Keratinocyte (primary cell): ENCODE measurements at regions not wholly inside any gene's neighbourhood (a gene's known extent, or its start where the extent isn't known, plus 50 kb on each side); places are given as distances from the start of the nearest gene placed in this dataset.

Source experiments
- DNase-seq: peaks from one replicate; pipeline ENCODE4 v3.0.0-alpha.2; 2011; ENCODE audit warnings: low read depth, missing footprints, low spot score
- FAIRE-seq: peaks from 2 replicates; lab custom pipeline; 2011; peaks lifted over from hg19 to GRCh38; lab: Jason Lieb, UNC
- H2AFZ ChIP-seq: 2 replicates; pipeline ENCODE4 v1.6.0; 2012; ENCODE audit warnings: low read length, control low read depth, inconsistent platforms; ENCODE audit not compliant: control insufficient read depth
- H3K27ac ChIP-seq: 2 replicates; pipeline ENCODE4 v1.5.1; 2011; ENCODE audit warnings: low read length; ENCODE audit not compliant: control insufficient read depth, insufficient read depth
- H3K27me3 ChIP-seq: 3 replicates; pipeline ENCODE4 v1.6.0; 2011; ENCODE audit warnings: low read length; ENCODE audit not compliant: control insufficient read depth, insufficient read depth; ENCODE audit errors: extremely low read depth
- H3K36me3 ChIP-seq, 2 experiments: 2 replicates in 1 of 2; 3 replicates in 1 of 2; pipeline ENCODE4 v1.5.1; 2011; ENCODE audit warnings: low read length in 2 of 2, mild to moderate bottlenecking in 1 of 2; ENCODE audit not compliant: control insufficient read depth in 2 of 2, insufficient read depth in 2 of 2; ENCODE audit errors: extremely low read depth in 1 of 2
- H3K4me1 ChIP-seq: 3 replicates; pipeline ENCODE4 v1.5.1; 2011; ENCODE audit warnings: low read length; ENCODE audit not compliant: control insufficient read depth, insufficient read depth; ENCODE audit errors: extremely low read depth
- H3K4me2 ChIP-seq: 3 replicates; pipeline ENCODE4 v1.6.0; 2011; ENCODE audit warnings: low read depth, low read length; ENCODE audit not compliant: control insufficient read depth, insufficient read depth; ENCODE audit errors: extremely low read depth
- H3K4me3 ChIP-seq, 3 experiments: fragments of 200-600 bp in 1 of 3; sonication (generic) in 1 of 3; 2 replicates in 2 of 3; 3 replicates in 1 of 3; pipeline ENCODE4 v1.5.1; 2011 to 2016; ENCODE audit warnings: low read length in 3 of 3, mild to moderate bottlenecking in 3 of 3, control low read depth in 2 of 3, inconsistent platforms in 1 of 3, low read depth in 1 of 3, mixed read lengths in 1 of 3, mixed run types in 1 of 3, moderate library complexity in 1 of 3; ENCODE audit not compliant: control insufficient read depth in 2 of 3, insufficient read depth in 2 of 3; ENCODE audit errors: extremely low read depth in 1 of 3
- H3K79me2 ChIP-seq: 2 replicates; pipeline ENCODE4 v1.6.0; 2012; ENCODE audit warnings: low read length; ENCODE audit not compliant: control insufficient read depth, insufficient read depth
- H3K9ac ChIP-seq: 3 replicates; pipeline ENCODE4 v1.6.0; 2011; ENCODE audit warnings: low read length; ENCODE audit not compliant: control insufficient read depth, insufficient read depth; ENCODE audit errors: extremely low read depth
- H3K9me1 ChIP-seq: 3 replicates; pipeline ENCODE4 v1.6.0; 2011; ENCODE audit warnings: low read length; ENCODE audit not compliant: control insufficient read depth, insufficient read depth; ENCODE audit errors: extremely low read depth
- H3K9me3 ChIP-seq: 2 replicates; pipeline ENCODE4 v1.5.1; 2012; ENCODE audit warnings: low read depth, low read length; ENCODE audit not compliant: control insufficient read depth
- H4K20me1 ChIP-seq: 3 replicates; pipeline ENCODE4 v1.6.0; 2011; ENCODE audit warnings: low read length; ENCODE audit not compliant: control insufficient read depth, insufficient read depth; ENCODE audit errors: extremely low read depth
- CTCF ChIP-seq, 3 experiments: IDR thresholded peaks in 1 of 3; conservative IDR thresholded peaks in 1 of 3; optimal IDR thresholded peaks in 1 of 3; 2 replicates in 2 of 3; 3 replicates in 1 of 3; pipeline versions ENCODE3 to v1.5.1; 2011; ENCODE audit warnings: low read length in 3 of 3, mild to moderate bottlenecking in 3 of 3, moderate library complexity in 2 of 3, control low read depth in 1 of 3, inconsistent platforms in 1 of 3; ENCODE audit not compliant: insufficient read depth in 2 of 3; ENCODE audit errors: extremely low read depth in 1 of 3
- EZH2 ChIP-seq: IDR thresholded peaks from one replicate; pipeline ENCODE4 v1.6.1; 2012; ENCODE audit warnings: inconsistent platforms, mild to moderate bottlenecking, low read length, moderate library complexity
- dilution Hi-C: fragments of 300-500 bp; cut with MboI; formaldehyde crosslinking; loops from one replicate; pipeline ENCODE4 v1.7.0; 2020; ENCODE audit warnings: low sequenced_read_pairs; ENCODE audit not compliant: extremely low pct_ligation_motif_present

DNA sequence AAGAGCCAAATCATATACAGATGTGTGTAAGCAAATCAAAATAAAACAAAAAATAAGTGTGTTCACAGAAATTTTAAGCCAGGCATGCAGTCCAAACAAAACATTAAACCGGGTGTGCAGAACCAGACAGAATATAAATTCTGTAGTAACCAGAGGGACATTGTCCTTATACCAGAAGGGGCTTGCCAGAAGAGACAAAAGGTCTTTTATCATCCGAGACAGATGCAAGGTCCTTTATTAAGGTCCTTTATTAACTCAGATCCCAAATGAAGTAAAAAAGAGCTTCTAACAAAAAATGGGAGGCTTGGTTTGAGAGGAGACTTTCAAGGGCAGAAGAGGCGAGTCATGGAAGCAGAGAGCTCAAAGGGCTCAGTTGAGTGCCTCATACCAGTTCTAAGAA is 59.2 kb downstream of the RGS12 start:
- H3K9ac ChIP-seq: no peak overlapping the region
- dilution Hi-C loops: no loop called here
- H3K27me3 ChIP-seq: no peaks in the 10 kb centered on the region
- no peak overlapping the region for H2AFZ ChIP-seq
- H3K9me3 ChIP-seq: no peaks in the 10 kb centered on the region
- H3K4me1 ChIP-seq: peaks cover 7% of the 10 kb centered on the region
- no peak for TF ChIP-seq EZH2
- no peak for TF ChIP-seq CTCF (optimal IDR thresholded peaks at IDR 0.05 in 1 of 3, IDR thresholded peaks at IDR 0.05 in 1 of 3, conservative IDR thresholded peaks at IDR 0.05 in 1 of 3; ENCODE audit: extremely low read depth in 1 of 3, insufficient read depth in 2 of 3, low read length in 3 of 3)
- H3K36me3 ChIP-seq: no peaks in the 10 kb centered on the region
- H3K4me2 ChIP-seq: no peak overlapping the region
- FAIRE-seq (no peak), DNase-seq (no peak)
- H3K9me1 ChIP-seq: no peaks in the 10 kb centered on the region
- no peak overlapping the region for H3K4me3 ChIP-seq
- H3K79me2 ChIP-seq: no peaks in the 10 kb centered on the region
- H3K27ac ChIP-seq: no peak overlapping the region
- H4K20me1 ChIP-seq: no peaks in the 10 kb centered on the region

- no peak overlapping the region for H3K4me3 ChIP-seq
- H3K27me3 ChIP-seq: no peaks in the 10 kb centered on the region
- H3K36me3 ChIP-seq: no peaks in the 10 kb centered on the region
- no peak for DNase-seq
- H3K79me2 ChIP-seq: no peaks in the 10 kb centered on the region
- no peak overlapping the region for H3K4me2 ChIP-seq
- no peaks in the 10 kb centered on the region for H3K9me1 ChIP-seq
- no peak overlapping the region for H2AFZ ChIP-seq
- H3K9ac ChIP-seq: no peak overlapping the region
- dilution Hi-C loops: no loop called here
- H3K27ac ChIP-seq: no peak overlapping the region
- FAIRE-seq: no peak
- no peaks in the 10 kb centered on the region for H4K20me1 ChIP-seq
- no peak for TF ChIP-seq EZH2
- no peaks in the 10 kb centered on the region for H3K9me3 ChIP-seq
- peaks cover 7% of the 10 kb centered on the region for H3K4me1 ChIP-seq
Observed at GRCh38 chr4:3352505-3352904, 59.7 kb downstream of the RGS12 start.

DNA sequence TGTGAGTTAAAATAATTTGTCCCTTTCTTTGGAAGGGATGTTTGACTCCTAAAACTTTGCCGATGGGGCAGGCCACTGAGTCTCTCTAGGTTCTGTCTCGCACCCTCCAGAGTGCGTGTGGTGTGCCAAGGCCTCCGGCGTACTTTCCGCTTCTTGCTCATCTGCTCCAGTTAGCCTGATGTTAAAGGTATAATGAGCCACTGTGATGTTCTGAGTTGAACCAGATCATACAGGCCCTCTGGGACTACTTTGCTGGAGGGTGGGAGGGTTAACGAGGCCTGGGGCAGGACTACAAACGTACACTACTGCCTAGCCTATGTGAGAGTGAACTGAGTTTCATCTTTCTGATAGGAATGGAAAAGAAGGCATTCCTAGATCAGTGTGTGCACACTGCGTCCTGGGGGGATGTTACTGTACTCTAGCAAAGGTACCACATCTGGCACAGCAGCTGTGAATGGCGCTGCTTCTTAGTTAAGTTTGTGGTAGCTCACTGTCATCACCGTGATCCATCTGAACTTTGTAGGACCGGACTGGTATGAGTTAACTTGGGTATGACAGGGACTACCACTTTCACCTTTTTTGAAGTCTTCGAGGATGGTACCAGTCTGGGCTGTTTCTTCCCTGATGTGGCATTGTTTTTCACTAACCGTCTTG is 60.2 kb downstream of the RGS12 start:
- H3K4me2 ChIP-seq: no peak overlapping the region
- H3K27me3 ChIP-seq: no peaks in the 10 kb centered on the region
- dilution Hi-C loops: no loop called here
- H4K20me1 ChIP-seq: no peaks in the 10 kb centered on the region
- H3K9ac ChIP-seq: no peak overlapping the region
- H3K4me1 ChIP-seq: peaks cover 7% of the 10 kb centered on the region
- H2AFZ ChIP-seq: no peak overlapping the region
- H3K79me2 ChIP-seq: no peaks in the 10 kb centered on the region
- DNase-seq: no peak
- H3K9me3 ChIP-seq: no peaks in the 10 kb centered on the region
- TF ChIP-seq EZH2 (no peak), CTCF (optimal IDR thresholded peaks at IDR 0.05 in 1 of 3, IDR thresholded peaks at IDR 0.05 in 1 of 3, conservative IDR thresholded peaks at IDR 0.05 in 1 of 3; ENCODE audit: extremely low read depth in 1 of 3, insufficient read depth in 2 of 3, low read length in 3 of 3) (no peak)
- no peaks in the 10 kb centered on the region for H3K9me1 ChIP-seq
- H3K36me3 ChIP-seq: no peaks in the 10 kb centered on the region
- FAIRE-seq: peak; percentile 23
- H3K4me3 ChIP-seq: no peak overlapping the region
- H3K27ac ChIP-seq: no peak overlapping the region
